Fibroblast of upper back skin (primary cell): ENCODE measurements at regions not wholly inside any gene's neighbourhood (a gene's known extent, or its start where the extent isn't known, plus 50 kb on each side); places are given as distances from the start of the nearest gene placed in this dataset.
"Not testable (repeated sequence)": the region's sequence is repeated elsewhere in the genome, so short reads cannot be mapped to it uniquely, and the experiment has no call there.

Experiments
- DNase-seq: peaks from one replicate; pipeline ENCODE4 v3.0.0-alpha.2; 2013

DNA sequence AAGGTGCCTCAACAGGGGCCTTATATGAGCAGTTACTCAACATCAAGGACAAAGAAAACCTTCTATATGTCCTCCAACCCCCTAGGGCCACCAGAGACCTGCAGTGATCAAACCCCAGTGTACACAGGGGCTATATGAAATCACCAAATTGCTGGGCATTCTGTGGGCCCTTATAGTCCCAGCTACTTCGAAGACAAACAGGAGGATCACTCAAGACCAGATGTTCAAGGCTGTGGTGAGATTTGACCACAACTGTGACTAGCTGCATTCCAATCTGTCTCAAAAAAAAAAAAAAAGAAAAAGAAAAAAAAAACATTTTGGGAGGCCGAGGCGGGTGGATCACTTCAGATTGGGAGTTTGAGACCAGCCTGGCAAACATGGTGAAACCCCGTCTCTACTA, 51.0 kb upstream of the PRB2 start:
- DNase-seq = peak; percentile 0

DNA sequence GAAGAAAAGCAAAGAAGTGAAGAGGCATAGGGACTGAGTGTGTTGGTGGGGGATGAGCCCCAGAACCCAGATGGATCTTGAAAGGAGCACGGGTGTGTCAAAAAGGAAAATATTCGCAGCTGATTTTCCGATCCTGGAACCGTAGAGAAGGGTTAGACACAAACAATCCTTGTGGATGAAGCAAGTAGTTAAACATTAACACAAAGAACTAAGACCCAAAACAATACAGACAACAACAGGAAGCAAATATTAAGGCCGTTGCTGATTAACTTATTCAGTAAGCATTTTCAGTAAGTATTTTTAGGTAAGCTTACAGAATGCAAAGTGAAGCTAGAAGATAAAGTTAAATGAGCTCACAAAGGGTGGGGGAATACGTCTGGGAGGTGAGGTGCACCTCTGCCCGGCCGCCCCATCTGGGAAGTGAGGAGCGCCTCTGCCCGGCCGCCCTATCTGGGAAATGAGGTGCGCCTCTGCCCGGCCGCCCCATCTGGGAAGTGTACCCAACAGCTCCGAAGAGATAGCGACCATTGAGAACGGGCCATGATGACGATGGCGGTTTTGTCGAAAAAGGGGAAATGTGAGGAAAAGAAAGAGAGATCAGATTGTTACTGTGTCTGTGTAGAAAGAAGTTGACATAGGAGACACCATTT, 62.8 kb upstream of the PRB2 start:
- DNase-seq = no peak

- no peak for DNase-seq
Observed at GRCh38 chr12:11460343-11461023, 65.1 kb upstream of the PRB2 start.

GRCh38 chr12:11461433-11461832, 66.1 kb upstream of the PRB2 start:
- DNase-seq = no peak

DNA sequence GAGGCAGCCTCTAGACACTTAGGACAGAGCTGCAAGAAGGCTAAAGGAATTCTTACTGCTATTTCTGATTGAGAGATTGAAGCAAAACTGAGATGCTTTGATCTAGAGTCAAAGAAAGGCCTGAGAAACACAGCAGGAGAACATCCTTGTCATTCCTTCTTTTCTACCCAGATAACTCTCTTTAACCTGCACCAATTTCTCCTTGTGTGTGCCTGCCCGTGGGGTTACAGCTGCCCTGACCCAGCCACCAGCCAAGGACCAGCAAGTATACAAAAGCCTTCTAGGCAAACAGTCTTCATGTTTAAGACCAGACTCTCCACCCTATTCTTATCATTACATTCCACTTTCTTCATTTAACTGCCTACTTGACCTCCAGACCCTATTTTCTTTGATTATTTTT, 81.7 kb upstream of the PRB2 start:
- no peak for DNase-seq

DNA sequence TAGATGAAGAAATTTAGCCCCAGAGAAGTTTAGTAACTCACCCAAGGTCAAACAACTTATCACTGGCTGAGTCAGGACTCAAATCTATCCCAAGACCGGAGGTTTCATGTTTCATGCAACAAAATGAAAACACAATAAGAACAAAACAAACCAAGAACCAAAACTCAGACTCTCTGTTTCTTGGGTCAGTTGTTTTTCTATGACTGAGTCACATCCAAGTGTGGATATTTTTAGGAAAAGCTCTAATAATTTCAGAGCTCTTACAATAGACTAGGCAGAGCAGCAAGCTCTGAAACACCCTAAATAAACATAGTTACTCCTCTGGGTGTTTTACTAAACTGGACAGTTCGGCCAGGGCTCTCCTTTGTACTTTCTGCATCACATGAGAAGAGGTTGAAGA, 87.6 kb upstream of the PRB2 start:
- no peak for DNase-seq

DNA sequence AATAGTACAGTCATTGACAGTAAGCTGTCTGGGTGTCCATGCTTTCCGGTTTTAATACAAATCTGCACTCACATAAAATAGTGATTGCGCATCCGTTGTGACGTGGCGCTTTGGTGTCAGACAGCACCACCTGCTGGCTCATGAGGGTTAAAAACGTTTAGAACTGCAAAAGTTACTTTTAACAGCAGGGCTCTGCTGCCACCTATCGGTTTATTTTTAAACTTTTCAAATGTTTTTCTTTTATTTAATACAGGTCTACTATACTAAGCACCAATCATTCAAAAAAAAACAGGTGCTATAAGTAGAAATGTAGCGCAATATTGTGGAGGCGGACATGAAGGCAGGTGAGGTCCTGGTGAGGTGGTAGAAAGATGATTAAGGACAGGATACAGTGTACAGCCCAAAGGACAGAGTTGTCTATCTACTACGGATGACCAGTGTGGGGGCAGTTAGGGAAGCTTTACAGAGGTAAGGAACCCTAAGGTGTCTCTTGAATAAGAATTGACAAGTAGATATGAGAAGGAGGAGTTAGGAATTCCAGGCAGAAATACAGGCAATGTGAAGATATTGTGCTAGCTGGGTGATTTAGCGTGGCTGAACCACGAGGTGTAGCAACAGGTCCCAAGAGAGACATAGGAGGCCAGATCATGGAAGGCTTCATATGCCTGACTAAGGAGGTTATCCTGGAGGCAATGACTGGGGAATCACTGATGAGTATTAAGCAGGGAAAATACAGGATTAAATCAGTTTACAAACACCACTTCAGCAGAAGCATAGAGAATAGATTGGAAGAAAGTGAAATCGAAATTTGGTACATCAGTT, 91.5 kb upstream of the PRB2 start:
- DNase-seq = peak; percentile 87

DNA sequence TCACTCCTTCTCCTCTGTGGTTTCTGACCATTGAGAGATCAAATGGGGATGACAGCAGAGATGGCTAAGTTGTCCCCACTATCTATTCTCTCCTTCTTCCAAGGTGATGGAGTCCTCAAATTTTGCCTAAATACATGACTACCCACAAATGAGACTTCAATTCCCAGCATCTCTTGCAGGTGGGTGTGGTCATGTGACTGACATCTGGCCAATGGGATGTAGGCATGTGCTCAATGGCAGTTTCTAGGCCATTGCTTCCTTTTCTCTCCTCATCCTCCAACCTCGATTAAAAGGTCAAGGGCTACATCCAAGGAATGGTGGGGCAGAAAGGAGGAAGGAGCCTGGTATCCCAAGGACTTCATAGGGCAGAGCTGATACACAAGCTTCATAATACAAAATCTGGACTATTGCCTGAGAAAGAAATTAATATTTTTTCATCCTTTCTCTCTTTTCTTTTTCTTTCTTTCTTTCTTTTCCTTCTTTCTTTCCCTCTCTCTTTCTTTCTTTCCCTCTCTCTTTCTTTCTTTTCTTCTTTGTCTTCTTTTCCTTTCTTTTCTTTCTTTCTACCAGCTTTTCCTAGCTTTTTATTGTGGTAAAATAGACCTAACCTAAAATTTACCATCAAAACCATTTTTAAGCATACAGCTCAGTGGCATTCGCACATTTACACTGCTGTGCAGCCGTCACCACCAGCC, 100.9 kb upstream of the PRB2 start:
- DNase-seq = no peak

- no peak for DNase-seq
Observed at GRCh38 chr12:11497438-11497837, 102.1 kb upstream of the PRB2 start.

GRCh38 chr12:11497995-11498394, 102.6 kb upstream of the PRB2 start:
- DNase-seq = no peak

DNA sequence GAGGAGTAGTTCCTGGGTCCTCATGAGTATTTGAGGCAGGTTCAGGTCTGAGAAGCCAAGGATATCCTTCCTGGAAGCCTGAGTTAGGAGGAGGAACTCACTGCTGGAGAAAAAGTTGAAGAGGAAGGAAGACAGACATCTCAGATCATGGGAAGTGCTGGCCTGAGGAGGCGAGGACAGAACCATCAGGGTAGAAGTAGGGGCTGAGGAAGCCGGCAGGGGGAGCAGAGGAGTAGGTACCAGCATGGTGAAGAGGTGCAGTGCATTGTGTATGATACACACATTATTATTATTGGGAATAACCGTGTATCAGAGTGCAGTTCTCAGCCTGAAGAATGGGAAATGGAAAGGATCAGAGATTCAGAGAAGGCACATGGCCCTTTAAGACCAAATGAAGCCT, 103.2 kb upstream of the PRB2 start:
- DNase-seq = not testable (repeated sequence)

DNA sequence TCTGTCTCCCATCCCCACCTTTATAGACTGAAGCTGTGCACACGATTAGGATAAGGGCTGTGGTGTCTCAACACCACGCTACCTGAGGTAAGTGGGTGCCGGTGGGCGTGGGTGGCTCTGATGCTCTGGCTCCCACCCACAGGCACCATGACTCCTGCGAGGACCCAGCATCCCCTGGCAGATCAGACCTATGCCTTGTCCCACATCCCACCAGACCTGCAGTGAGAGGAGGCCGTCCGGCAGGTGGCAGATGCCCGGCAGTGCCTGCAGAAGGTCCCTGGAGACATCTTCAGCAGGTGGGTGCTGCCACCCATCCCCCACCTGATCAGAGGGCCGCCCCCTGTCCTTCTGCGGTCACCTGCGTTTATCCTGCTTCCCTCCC, 104.4 kb upstream of the PRB2 start:
- DNase-seq = no peak

- DNase-seq = peak; percentile 71
Observed at GRCh38 chr12:11500188-11500860, 105.0 kb upstream of the PRB2 start.

- no peak for DNase-seq
Observed at GRCh38 chr12:11500861-11501230, 105.5 kb upstream of the PRB2 start.

GRCh38 chr12:11508699-11509098, 113.3 kb upstream of the PRB2 start:
- peak; percentile 56 for DNase-seq

GRCh38 chr12:11509326-11509725, 114.0 kb upstream of the PRB2 start:
- no peak for DNase-seq

GRCh38 chr12:11510671-11511070, 115.3 kb upstream of the PRB2 start:
- DNase-seq = no peak

DNA sequence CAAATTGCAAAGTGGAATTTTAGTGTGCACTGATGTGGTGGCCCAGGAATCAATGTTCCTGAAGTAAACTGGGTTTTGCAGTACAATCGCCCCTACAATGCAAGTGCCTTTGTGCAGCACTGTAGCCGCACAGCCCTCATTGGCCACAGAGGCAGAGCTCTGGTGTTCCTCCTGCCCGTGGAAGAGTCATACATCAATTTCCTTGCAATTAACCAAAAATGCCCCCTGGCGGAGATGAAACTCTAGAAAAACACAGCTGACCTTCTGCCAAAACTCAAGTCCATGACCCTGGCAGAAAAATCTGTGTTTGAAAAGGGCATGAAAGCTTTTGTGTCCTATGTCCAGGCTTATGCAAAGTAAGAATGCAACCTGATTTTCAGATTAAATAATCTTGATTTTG, 117.9 kb upstream of the PRB2 start:
- no peak for DNase-seq

- no peak for DNase-seq
Observed at GRCh38 chr12:11517080-11517479, 121.7 kb upstream of the PRB2 start.

GRCh38 chr12:11524446-11524845, 125.0 kb upstream of the ETV6 start:
- DNase-seq = peak; percentile 44

DNA sequence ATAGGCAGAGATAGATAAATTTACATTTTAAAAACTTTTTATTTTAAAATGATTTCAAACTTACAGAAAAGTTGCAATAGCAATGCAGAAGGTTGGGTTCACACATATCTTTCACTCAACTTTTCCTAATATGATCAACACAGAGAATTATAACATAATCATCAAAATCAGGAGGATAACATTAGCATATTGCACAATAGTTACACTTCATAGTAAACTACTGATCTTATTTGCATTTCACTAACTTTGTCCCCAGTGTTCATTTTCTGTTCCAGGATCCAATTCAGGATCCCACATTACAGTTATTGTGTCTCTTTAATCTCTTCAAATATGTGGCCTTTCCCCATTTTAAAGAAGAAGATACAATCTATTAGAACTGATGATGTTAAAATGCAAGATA, 115.4 kb upstream of the ETV6 start:
- no peak for DNase-seq

DNA sequence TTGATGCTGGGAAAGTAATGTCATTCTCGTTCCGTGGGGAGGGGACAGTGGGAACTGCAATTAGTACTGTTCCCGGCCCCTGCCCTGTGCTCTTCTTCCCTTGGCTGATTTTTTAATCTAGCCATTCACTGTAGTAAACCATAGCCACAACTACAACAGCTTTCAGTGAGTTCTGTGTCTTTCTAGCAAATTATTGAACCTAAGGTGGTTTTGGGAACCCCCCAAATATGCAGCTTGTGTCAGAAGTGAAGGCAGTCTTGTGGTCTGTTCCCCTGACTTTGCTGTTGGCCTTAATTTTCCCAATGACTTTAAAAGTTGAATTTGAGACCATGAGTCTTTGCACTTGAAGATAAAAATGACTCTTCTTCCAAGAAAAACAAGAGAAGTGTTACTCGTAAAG, 114.3 kb upstream of the ETV6 start:
- DNase-seq = no peak

GRCh38 chr12:11539156-11539555, 110.3 kb upstream of the ETV6 start:
- no peak for DNase-seq
